ENCODE measurements at regions not wholly inside any gene's neighbourhood (a gene's known extent, or its start where the extent isn't known, plus 50 kb on each side); places are given as distances from the start of the nearest gene placed in this dataset.
A peak's percentile ranks its signal among the peaks of the same experiment; 100 is the strongest.

GRCh38 chr12:14153803-14154202 lies 172.4 kb upstream of the GRIN2B start:
- no peak for DNase-seq

- DNase-seq: peak; percentile 45
Observed at GRCh38 chr12:14156606-14157005, 175.2 kb upstream of the GRIN2B start.

GRCh38 chr12:14157088-14157747 lies 175.8 kb upstream of the GRIN2B start:
- peak; percentile 45 for DNase-seq

- DNase-seq: no peak
Observed at GRCh38 chr12:14164266-14164665, 182.9 kb upstream of the GRIN2B start.

- DNase-seq: peak; percentile 24
Observed at GRCh38 chr12:14167005-14167628, 185.7 kb upstream of the GRIN2B start.

GRCh38 chr12:14169281-14169680 lies 187.9 kb upstream of the GRIN2B start:
- DNase-seq: no peak

GRCh38 chr12:14171106-14171505 lies 189.7 kb upstream of the GRIN2B start:
- no peak for DNase-seq

- DNase-seq: no peak
Observed at GRCh38 chr12:14175206-14175605, 190.3 kb upstream of the ATF7IP start.

GRCh38 chr12:14185427-14186192 lies 179.9 kb upstream of the ATF7IP start:
- peak; percentile 25 for DNase-seq

GRCh38 chr12:14186193-14186502 lies 179.3 kb upstream of the ATF7IP start:
- no peak for DNase-seq

GRCh38 chr12:14187002-14187401 lies 178.5 kb upstream of the ATF7IP start:
- no peak for DNase-seq

GRCh38 chr12:14187966-14188365 lies 177.5 kb upstream of the ATF7IP start:
- no peak for DNase-seq

- no peak for DNase-seq
Observed at GRCh38 chr12:14188744-14189143, 176.7 kb upstream of the ATF7IP start.

GRCh38 chr12:14190694-14191093 lies 174.8 kb upstream of the ATF7IP start:
- DNase-seq: no peak

GRCh38 chr12:14191612-14192011 lies 173.9 kb upstream of the ATF7IP start:
- DNase-seq: no peak

- no peak for DNase-seq
Observed at GRCh38 chr12:14193639-14194038, 171.8 kb upstream of the ATF7IP start.

GRCh38 chr12:14194572-14194971 lies 170.9 kb upstream of the ATF7IP start:
- DNase-seq: no peak

GRCh38 chr12:14199455-14200198 lies 165.9 kb upstream of the ATF7IP start:
- DNase-seq: no peak

GRCh38 chr12:14200598-14200997 lies 164.9 kb upstream of the ATF7IP start:
- no peak for DNase-seq

- no peak for DNase-seq
Observed at GRCh38 chr12:14201291-14201690, 164.2 kb upstream of the ATF7IP start.

GRCh38 chr12:14207905-14208551 lies 157.5 kb upstream of the ATF7IP start:
- peak; percentile 19 for DNase-seq

GRCh38 chr12:14211947-14212387 lies 153.5 kb upstream of the ATF7IP start:
- no peak for DNase-seq
